HCT116 (cell line): ENCODE measurements at regions not wholly inside any gene's neighbourhood (a gene's known extent, or its start where the extent isn't known, plus 50 kb on each side); places are given as distances from the start of the nearest gene placed in this dataset.

Experiments
- ATAC-seq: fragments of 200-7000 bp; cut with Tn5 transposase; 2 replicates; pipeline ENCODE4 v1.9.1; 2020; ENCODE audit warnings: mild to moderate bottlenecking, moderate library complexity
- BruUV-seq: library from RNA; stranded (reverse); fragments of 400-500 nt; replicated peaks from 2 replicates; lab custom pipeline; 2021; lab: Mats Ljungman, UMichigan
- CTCF ChIA-PET: fragments of 300-600 bp; sonication (Branson Sonifier 250); formaldehyde crosslinking; loops from one replicate; lab custom pipeline; 2021; ENCODE audit warnings: antibody characterized with exemption; lab: Charles Lee
- POLR2A ChIA-PET: fragments of 300-600, 350-600 bp; sonication (Branson Sonifier 250); formaldehyde crosslinking; loops from one replicate; lab custom pipeline; 2021; ENCODE audit warnings: antibody characterized with exemption; lab: Charles Lee
- RAD21 ChIA-PET, 2 experiments: fragments of 300-600 bp; sonication (Branson Sonifier 250); formaldehyde crosslinking; loops; one replicate each; lab custom pipeline; 2023; ENCODE audit warnings: low total read pairs in 2 of 2; ENCODE audit not compliant: uncharacterized antibody in 2 of 2, unreplicated experiment in 2 of 2, low non-redundant PET in 1 of 2; lab: Charles Lee
- DNase-seq: peaks from one replicate; pipeline ENCODE4 v3.0.0-alpha.2; 2010; ENCODE audit warnings: low read depth, low spot score
- H2AFZ ChIP-seq: fragments of 200-600 bp; shearing (Covaris generic), sonication (generic); 2 replicates; pipeline ENCODE4 v1.6.1; 2017; ENCODE audit warnings: low read depth, mixed run types, mixed read lengths, antibody characterized with exemption, low read length; ENCODE audit not compliant: poor library complexity, severe bottlenecking
- H3K27ac ChIP-seq: 2 replicates; pipeline ENCODE4 v1.5.1; 2012; ENCODE audit warnings: low read depth, low read length
- H3K27me3 ChIP-seq: fragments of 200-600 bp; sonication (generic); 2 replicates; pipeline ENCODE4 v1.6.1; 2016; ENCODE audit warnings: mixed run types, low read length, mixed read lengths; ENCODE audit not compliant: insufficient read depth
- H3K36me3 ChIP-seq, 2 experiments: fragments of 200-500 bp in 1 of 2; fragments of 200-600 bp in 1 of 2; sonication (Bioruptor generic) in 1 of 2; sonication (generic) in 1 of 2; 2 replicates each; pipeline versions ENCODE4 v1.5.1 to v1.6.1; 2014 to 2016; ENCODE audit warnings: low read length in 2 of 2, inconsistent platforms in 1 of 2, mixed read lengths in 1 of 2, mixed run types in 1 of 2; ENCODE audit not compliant: insufficient read depth in 2 of 2, control insufficient read depth in 1 of 2
- H3K4me1 ChIP-seq, 2 experiments: fragments of 200-600 bp in 1 of 2; sonication (generic) in 1 of 2; 2 replicates each; pipeline versions ENCODE4 v1.5.1 to v1.6.1; 2012 to 2017; ENCODE audit warnings: low read length in 2 of 2, inconsistent platforms in 1 of 2, mild to moderate bottlenecking in 1 of 2, mixed read lengths in 1 of 2, mixed run types in 1 of 2, moderate library complexity in 1 of 2; ENCODE audit not compliant: insufficient read depth in 2 of 2, control insufficient read depth in 1 of 2
- H3K4me2 ChIP-seq: fragments of 200-600 bp; sonication (generic); 2 replicates; pipeline ENCODE4 v1.6.1; 2017; ENCODE audit warnings: mixed run types, low read length, mixed read lengths
- H3K4me3 ChIP-seq, 2 experiments: fragments of 200-600 bp in 1 of 2; sonication (generic) in 1 of 2; replicated peaks in 1 of 2; 2 replicates each; pipeline ENCODE4 v1.5.1; 2011 to 2016; ENCODE audit warnings: low read length in 2 of 2, control low read depth in 1 of 2, low read depth in 1 of 2, mild to moderate bottlenecking in 1 of 2, mixed read lengths in 1 of 2, mixed run types in 1 of 2
- H3K79me2 ChIP-seq: fragments of 200-600 bp; sonication (generic); 2 replicates; pipeline ENCODE4 v1.6.1; 2017; ENCODE audit warnings: mild to moderate bottlenecking, mixed run types, low read length, moderate library complexity, mixed read lengths; ENCODE audit not compliant: insufficient read depth
- H3K9ac ChIP-seq: fragments of 200-600 bp; sonication (generic); 2 replicates; pipeline ENCODE4 v1.6.1; 2016; ENCODE audit warnings: low read length, mixed read lengths
- H3K9me2 ChIP-seq: fragments of 200-600 bp; sonication (generic), shearing (Covaris generic); 2 replicates; pipeline ENCODE4 v1.6.1; 2017; ENCODE audit warnings: mixed run types, mild to moderate bottlenecking, moderate library complexity; ENCODE audit not compliant: insufficient read depth
- H3K9me3 ChIP-seq, 2 experiments: fragments of 200-500 bp in 1 of 2; fragments of 200-600 bp in 1 of 2; sonication (Bioruptor generic) in 1 of 2; sonication (generic) in 1 of 2; 2 replicates each; pipeline ENCODE4 v1.6.1; 2014 to 2017; ENCODE audit warnings: low read length in 2 of 2, mixed read lengths in 2 of 2, inconsistent platforms in 1 of 2, low read depth in 1 of 2, mild to moderate bottlenecking in 1 of 2, mixed run types in 1 of 2, moderate library complexity in 1 of 2; ENCODE audit not compliant: control insufficient read depth in 1 of 2, insufficient read depth in 1 of 2
- H4K20me1 ChIP-seq: fragments of 200-600 bp; sonication (generic), shearing (Covaris generic); 2 replicates; pipeline ENCODE4 v1.6.1; 2017; ENCODE audit warnings: mixed run types, mild to moderate bottlenecking, moderate library complexity; ENCODE audit not compliant: insufficient read depth
- CEBPB ChIP-seq: IDR thresholded peaks from 2 replicates; pipeline ENCODE4 v1.6.1; 2012; ENCODE audit warnings: low read depth
- ELF1 ChIP-seq: IDR thresholded peaks from 2 replicates; pipeline ENCODE4 v1.6.1; 2012; ENCODE audit warnings: low read depth, borderline replicate concordance
- EZH2 ChIP-seq: fragments of 200-600 bp; sonication (generic); IDR thresholded peaks from 2 replicates; pipeline ENCODE4 v1.6.1; 2017; ENCODE audit warnings: antibody characterized with exemption, mixed run types
- EZH2phosphoT487 ChIP-seq: fragments of 200-600 bp; IDR thresholded peaks from 2 replicates; pipeline ENCODE4 v1.6.1; 2018; ENCODE audit warnings: antibody characterized with exemption, borderline replicate concordance
- FOSL1 ChIP-seq: IDR thresholded peaks from 2 replicates; pipeline ENCODE4 v1.6.1; 2012; ENCODE audit warnings: low read depth
- JUND ChIP-seq: IDR thresholded peaks from 2 replicates; pipeline ENCODE4 v1.6.1; 2012
- POLR2A ChIP-seq: IDR thresholded peaks from 2 replicates; pipeline ENCODE4 v1.7.0; 2011; ENCODE audit warnings: borderline replicate concordance; ENCODE audit not compliant: insufficient read depth, insufficient read length; ENCODE audit errors: extremely low read depth
- POLR2AphosphoS5 ChIP-seq: IDR thresholded peaks from 2 replicates; pipeline ENCODE4 v1.6.1; 2011; ENCODE audit warnings: mild to moderate bottlenecking, low read depth, low read length, moderate library complexity
- RAD21 ChIP-seq: IDR thresholded peaks from 2 replicates; pipeline ENCODE4 v1.6.1; 2012; ENCODE audit warnings: low read depth, mild to moderate bottlenecking
- SP1 ChIP-seq: IDR thresholded peaks from 2 replicates; pipeline ENCODE4 v1.6.1; 2012; ENCODE audit warnings: low read depth
- TCF7L2 ChIP-seq: IDR thresholded peaks from 2 replicates; pipeline ENCODE4 v1.7.0; 2011; ENCODE audit warnings: borderline replicate concordance, inconsistent platforms; ENCODE audit not compliant: insufficient read depth, insufficient read length; ENCODE audit errors: extremely low read depth
- ZFX ChIP-seq: fragments of 450-650 bp; IDR thresholded peaks from 2 replicates; pipeline ENCODE4 v1.6.1; 2017
- ZNF274 ChIP-seq: fragments of 200-500 bp; sonication (Bioruptor generic); IDR thresholded peaks from 2 replicates; pipeline ENCODE4 v1.6.1; 2014; ENCODE audit warnings: mild to moderate bottlenecking, low read depth, low read length, inconsistent platforms
- intact Hi-C: fragments of 100-400 bp; cut with micrococcal nuclease; formaldehyde crosslinking; loops from 2 replicates; pipeline ENCODE4 v1.10.0; 2022
- TF ChIP-seq, protein P1 (sequence below), 3 experiments: fragments of 200-600 bp in 1 of 3; sonication (generic) in 1 of 3; IDR thresholded peaks in 2 of 3; conservative IDR thresholded peaks in 1 of 3; 2 replicates each; pipeline ENCODE4 v1.5.1; 2012 to 2017; ENCODE audit warnings: low read depth in 2 of 3, low read length in 2 of 3, antibody characterized with exemption in 1 of 3, borderline replicate concordance in 1 of 3, control low read depth in 1 of 3, mild to moderate bottlenecking in 1 of 3, mixed read lengths in 1 of 3, mixed run types in 1 of 3, moderate library complexity in 1 of 3; ENCODE audit not compliant: insufficient read depth in 1 of 3

- ATAC-seq: no peak
- peaks cover 5% of the 10 kb centered on the region; the same call in 1 of the 2 replicates for H3K27me3 ChIP-seq
- H3K9ac ChIP-seq: no peak overlapping the region
- BruUV-seq: no TSS peak
- ChIA-PET POLR2A (no interaction called here), RAD21 (no interaction called here), CTCF (no interaction called here)
- no peaks in the 10 kb centered on the region for H3K36me3 ChIP-seq
- DNase-seq: no peak
- H3K27ac ChIP-seq: no peak overlapping the region
- no peak overlapping the region for H3K4me3 ChIP-seq
- TF ChIP-seq POLR2AphosphoS5: no peak
- no peak for TF ChIP-seq JUND
- TF ChIP-seq EZH2: no peak
- TF ChIP-seq POLR2A: no peak
- no peak for TF ChIP-seq EZH2phosphoT487
- no peak for TF ChIP-seq ZFX
- no peak for TF ChIP-seq ZNF274
- no peak for TF ChIP-seq RAD21
- no peak for TF ChIP-seq CEBPB
- TF ChIP-seq SP1: no peak
- TF ChIP-seq FOSL1: no peak
- TF ChIP-seq ELF1: no peak
- TF ChIP-seq TCF7L2: no peak
- H3K9me3 ChIP-seq: no peaks in the 10 kb centered on the region
- no peaks in the 10 kb centered on the region for H3K9me2 ChIP-seq
- intact Hi-C loops: no loop called here
- no peaks in the 10 kb centered on the region for H4K20me1 ChIP-seq
- H2AFZ ChIP-seq: no peak overlapping the region
- no peak overlapping the region for H3K4me2 ChIP-seq
- no peaks in the 10 kb centered on the region for H3K79me2 ChIP-seq
- no peaks in the 10 kb centered on the region for H3K4me1 ChIP-seq
Observed at GRCh38 chr3:187458921-187459320, 90.7 kb downstream of the RTP4 start.

DNA sequence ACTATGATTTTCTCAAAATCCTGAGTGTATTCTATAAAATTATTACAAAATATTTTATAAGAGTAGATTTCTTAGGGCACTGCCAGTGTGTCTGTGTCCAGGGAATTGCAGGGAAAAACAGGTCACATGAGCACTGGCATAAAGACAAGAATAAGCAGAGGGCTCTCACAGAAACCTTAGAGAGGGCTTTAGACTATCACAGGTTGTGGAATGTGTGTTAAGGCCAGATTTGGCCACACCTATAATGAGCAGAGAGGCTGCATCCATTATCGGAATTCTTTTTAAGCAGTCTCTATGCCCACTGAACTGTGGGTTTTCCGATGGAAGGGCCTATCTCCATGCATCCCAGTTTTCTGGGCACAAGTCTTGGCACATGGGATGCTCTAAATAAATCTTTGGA, 90.2 kb downstream of the RTP4 start:
- no peaks in the 10 kb centered on the region for H3K9me2 ChIP-seq
- ChIA-PET RAD21 (no interaction called here), CTCF (no interaction called here), POLR2A (no interaction called here)
- H3K4me3 ChIP-seq: no peak overlapping the region
- H4K20me1 ChIP-seq: no peaks in the 10 kb centered on the region
- H3K4me2 ChIP-seq: no peak overlapping the region
- H3K36me3 ChIP-seq: no peaks in the 10 kb centered on the region
- no peak overlapping the region for H3K27ac ChIP-seq
- H3K27me3 ChIP-seq: no peaks in the 10 kb centered on the region; the same call in 1 of the 2 replicates
- no peak overlapping the region for H3K9ac ChIP-seq
- no TSS peak for BruUV-seq
- no peaks in the 10 kb centered on the region for H3K79me2 ChIP-seq
- H3K9me3 ChIP-seq: no peaks in the 10 kb centered on the region
- DNase-seq (no peak), ATAC-seq (no peak)
- H3K4me1 ChIP-seq: no peaks in the 10 kb centered on the region
- H2AFZ ChIP-seq: no peak overlapping the region
- TF ChIP-seq, protein P1, sequence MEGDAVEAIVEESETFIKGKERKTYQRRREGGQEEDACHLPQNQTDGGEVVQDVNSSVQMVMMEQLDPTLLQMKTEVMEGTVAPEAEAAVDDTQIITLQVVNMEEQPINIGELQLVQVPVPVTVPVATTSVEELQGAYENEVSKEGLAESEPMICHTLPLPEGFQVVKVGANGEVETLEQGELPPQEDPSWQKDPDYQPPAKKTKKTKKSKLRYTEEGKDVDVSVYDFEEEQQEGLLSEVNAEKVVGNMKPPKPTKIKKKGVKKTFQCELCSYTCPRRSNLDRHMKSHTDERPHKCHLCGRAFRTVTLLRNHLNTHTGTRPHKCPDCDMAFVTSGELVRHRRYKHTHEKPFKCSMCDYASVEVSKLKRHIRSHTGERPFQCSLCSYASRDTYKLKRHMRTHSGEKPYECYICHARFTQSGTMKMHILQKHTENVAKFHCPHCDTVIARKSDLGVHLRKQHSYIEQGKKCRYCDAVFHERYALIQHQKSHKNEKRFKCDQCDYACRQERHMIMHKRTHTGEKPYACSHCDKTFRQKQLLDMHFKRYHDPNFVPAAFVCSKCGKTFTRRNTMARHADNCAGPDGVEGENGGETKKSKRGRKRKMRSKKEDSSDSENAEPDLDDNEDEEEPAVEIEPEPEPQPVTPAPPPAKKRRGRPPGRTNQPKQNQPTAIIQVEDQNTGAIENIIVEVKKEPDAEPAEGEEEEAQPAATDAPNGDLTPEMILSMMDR (IDR thresholded peaks at IDR 0.05 in 2 of 3, conservative IDR thresholded peaks at IDR 0.05 in 1 of 3; ENCODE audit: borderline replicate concordance in 1 of 3, insufficient read depth in 1 of 3, low read depth in 2 of 3, low read length in 2 of 3): no peak
- no peak for TF ChIP-seq ELF1
- TF ChIP-seq POLR2A: no peak
- intact Hi-C loops: no loop called here
